HEK293T (cell line): ENCODE measurements at regions not wholly inside any gene's neighbourhood (a gene's known extent, or its start where the extent isn't known, plus 50 kb on each side); places are given as distances from the start of the nearest gene placed in this dataset.

Experiments used
- FOXA1 ChIP-seq: fragments of 450-650 bp; IDR thresholded peaks from 2 replicates; pipeline ENCODE4 v1.6.1; 2016; ENCODE audit warnings: mild to moderate bottlenecking
- FOXM1 ChIP-seq: fragments of 450-650 bp; IDR thresholded peaks from 2 replicates; pipeline ENCODE4 v1.6.1; 2017; ENCODE audit warnings: mild to moderate bottlenecking, borderline replicate concordance
- LEF1 ChIP-seq: fragments of 450-650 bp; IDR thresholded peaks from 2 replicates; pipeline ENCODE4 v1.6.1; 2017; ENCODE audit warnings: mild to moderate bottlenecking, borderline replicate concordance
- NFRKB ChIP-seq: fragments of 450-650 bp; IDR thresholded peaks from 2 replicates; pipeline ENCODE4 v1.6.1; 2016; ENCODE audit warnings: mild to moderate bottlenecking, moderate library complexity
- SP1 ChIP-seq: fragments of 450-650 bp; IDR thresholded peaks from 2 replicates; pipeline ENCODE4 v1.6.1; 2017
- TARDBP ChIP-seq: fragments of 450-650 bp; IDR thresholded peaks from 2 replicates; pipeline ENCODE4 v1.6.1; 2016
- ZNF384 ChIP-seq: fragments of 450-650 bp; IDR thresholded peaks from 2 replicates; pipeline ENCODE4 v1.6.1; 2016

DNA sequence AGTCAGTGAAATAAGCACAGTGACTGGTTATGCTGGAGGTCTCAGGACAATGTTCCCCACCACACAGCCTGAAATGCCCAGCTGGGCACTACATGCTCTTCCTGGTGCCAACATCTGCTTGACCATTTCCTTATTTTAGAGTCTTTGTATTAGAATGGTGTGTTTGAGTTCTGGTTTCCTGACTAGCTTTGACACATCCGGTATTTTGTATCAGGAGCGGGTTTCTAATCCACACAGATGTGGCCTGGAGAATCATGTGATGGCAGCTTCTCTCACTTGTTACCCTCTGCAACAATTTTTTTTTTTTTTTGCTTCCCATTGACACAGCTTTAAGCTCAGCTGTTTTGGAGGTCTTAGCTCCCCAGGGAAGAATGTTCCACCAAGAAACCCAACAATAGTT is 164.5 kb upstream of the CST7 start:
- no peak for TF ChIP-seq ZNF384
- TF ChIP-seq SP1 = no peak
- no peak for TF ChIP-seq FOXM1
- no peak for TF ChIP-seq TARDBP
- TF ChIP-seq NFRKB = no peak
- no peak for TF ChIP-seq FOXA1
- TF ChIP-seq LEF1 = no peak
